Neural progenitor cell (in vitro differentiated cells): ENCODE measurements at regions not wholly inside any gene's neighbourhood (a gene's known extent, or its start where the extent isn't known, plus 50 kb on each side); places are given as distances from the start of the nearest gene placed in this dataset. TPM values are rescaled to one million over a fixed set of nuclear protein-coding genes. Genes with fewer than 3 reads are reported as not detected.

ENCODE experiments used
- DNase-seq: peaks from one replicate; pipeline ENCODE4 v3.0.0-alpha.2; 2016; ENCODE audit warnings: low spot score
- H2AFZ ChIP-seq: fragments of 200-600 bp; sonication (generic); replicated peaks from 2 replicates; pipeline ENCODE4 v1.6.1; 2016; ENCODE audit warnings: antibody characterized with exemption
- H3F3A ChIP-seq: fragments of 200-600 bp; sonication (generic); 2 replicates; pipeline ENCODE4 v1.6.1; 2016; ENCODE audit warnings: antibody characterized with exemption, low read depth
- H3K27ac ChIP-seq: fragments of 200-600 bp; sonication (generic); 2 replicates; pipeline ENCODE4 v1.5.1; 2016; ENCODE audit warnings: mild to moderate bottlenecking
- H3K27me3 ChIP-seq: fragments of 200-600 bp; sonication (generic); 2 replicates; pipeline ENCODE4 v1.6.1; 2016; ENCODE audit warnings: mild to moderate bottlenecking, moderate library complexity
- H3K36me3 ChIP-seq: fragments of 200-600 bp; sonication (generic); 2 replicates; pipeline ENCODE4 v1.5.1; 2016
- H3K4me1 ChIP-seq: fragments of 200-600 bp; sonication (generic); 2 replicates; pipeline ENCODE4 v1.6.1; 2016; ENCODE audit warnings: mixed run types
- H3K4me2 ChIP-seq: fragments of 200-600 bp; sonication (generic); 2 replicates; pipeline ENCODE4 v1.6.1; 2016
- H3K4me3 ChIP-seq: fragments of 200-600 bp; sonication (generic); 2 replicates; pipeline ENCODE4 v1.5.1; 2016
- H3K79me2 ChIP-seq: fragments of 200-600 bp; sonication (generic); 2 replicates; pipeline ENCODE4 v1.6.1; 2016; ENCODE audit warnings: low read depth
- H3K9ac ChIP-seq: fragments of 200-600 bp; sonication (generic); 2 replicates; pipeline ENCODE4 v1.6.1; 2016
- H3K9me3 ChIP-seq: fragments of 200-600 bp; sonication (generic); 2 replicates; pipeline ENCODE4 v1.5.1; 2016; ENCODE audit warnings: low read depth
- H4K20me1 ChIP-seq: fragments of 200-600 bp; sonication (generic); 2 replicates; pipeline ENCODE4 v1.6.1; 2016; ENCODE audit warnings: low read depth
- H3K27ac Mint-ChIP-seq: 3 replicates; pipeline ENCODE4 v1.8.0; 2021; ENCODE audit warnings: mixed read lengths
- H3K27me3 Mint-ChIP-seq: 2 replicates; pipeline ENCODE4 v1.8.0; 2022; ENCODE audit warnings: low read depth, mild to moderate bottlenecking, inconsistent platforms, moderate library complexity, mixed read lengths; ENCODE audit not compliant: insufficient read depth
- H3K36me3 Mint-ChIP-seq: 3 replicates; pipeline ENCODE4 v1.8.0; 2021; ENCODE audit warnings: mixed read lengths
- H3K4me1 Mint-ChIP-seq: 3 replicates; pipeline ENCODE4 v1.8.0; 2021; ENCODE audit warnings: mixed read lengths
- H3K4me3 Mint-ChIP-seq: 3 replicates; pipeline ENCODE4 v1.8.0; 2021; ENCODE audit warnings: mild to moderate bottlenecking, moderate library complexity, mixed read lengths
- H3K9me3 Mint-ChIP-seq: 3 replicates; pipeline ENCODE4 v1.8.0; 2020; ENCODE audit warnings: mixed read lengths
- EZH2 ChIP-seq: fragments of 200-600 bp; sonication (generic); IDR thresholded peaks from 2 replicates; pipeline ENCODE4 v1.6.1; 2017; ENCODE audit warnings: antibody characterized with exemption, mild to moderate bottlenecking, moderate library complexity
- EZH2phosphoT487 ChIP-seq: fragments of 200-600 bp; sonication (generic); IDR thresholded peaks from 2 replicates; pipeline ENCODE4 v1.6.1; 2017; ENCODE audit warnings: antibody characterized with exemption
- small RNA-seq: library from RNA; depleted of rRNA; stranded (forward); fragments of <200 nt; gene quantifications from one replicate; pipeline ENCODE3, GENCODE V24; 2015

GRCh38 chr3:79820089-79820488 is 52.3 kb upstream of the ROBO1 start:
- Histone ChIP-seq H3K9ac (no peak overlapping the region), H3K4me2 (no peak overlapping the region), H3K27me3 (no peaks in the 10 kb centered on the region), H3K27ac (no peak overlapping the region), H2AFZ (no peak overlapping the region), H3F3A (no peaks in the 10 kb centered on the region), H3K79me2 (no peaks in the 10 kb centered on the region), H3K9me3 (no peaks in the 10 kb centered on the region), H3K36me3 (no peaks in the 10 kb centered on the region), H4K20me1 (no peaks in the 10 kb centered on the region), H3K4me1 (no peaks in the 10 kb centered on the region), H3K4me3 (no peak overlapping the region)
- peaks cover 15% of the 10 kb centered on the region for H3K9me3 Mint-ChIP-seq
- no peak for TF ChIP-seq EZH2phosphoT487
- no peak for TF ChIP-seq EZH2
- H3K27me3 Mint-ChIP-seq, result no peaks in the 10 kb centered on the region
- no peak overlapping the region for H3K27ac Mint-ChIP-seq
- DNase-seq, result no peak
- no peak overlapping the region for H3K4me3 Mint-ChIP-seq
- H3K4me1 Mint-ChIP-seq, result no peaks in the 10 kb centered on the region
- no peaks in the 10 kb centered on the region for H3K36me3 Mint-ChIP-seq

GRCh38 chr3:79818015-79818414 is 50.2 kb upstream of the ROBO1 start:
- no peaks in the 10 kb centered on the region for H3K4me1 ChIP-seq
- H3F3A ChIP-seq, result no peaks in the 10 kb centered on the region
- Mint-ChIP-seq H3K4me1 (no peaks in the 10 kb centered on the region), H3K4me3 (no peak overlapping the region), H3K27ac (no peak overlapping the region), H3K36me3 (no peaks in the 10 kb centered on the region), H3K27me3 (no peaks in the 10 kb centered on the region), H3K9me3 (peaks cover 21% of the 10 kb centered on the region)
- H3K9ac ChIP-seq, result no peak overlapping the region
- no peaks in the 10 kb centered on the region for H4K20me1 ChIP-seq
- no peak overlapping the region for H3K4me3 ChIP-seq
- H3K79me2 ChIP-seq, result no peaks in the 10 kb centered on the region
- DNase-seq, result no peak
- no peaks in the 10 kb centered on the region for H3K36me3 ChIP-seq
- H3K4me2 ChIP-seq, result no peak overlapping the region
- H3K9me3 ChIP-seq, result no peaks in the 10 kb centered on the region
- no peaks in the 10 kb centered on the region for H3K27me3 ChIP-seq
- no peak overlapping the region for H3K27ac ChIP-seq
- no peak for TF ChIP-seq EZH2
- no peak overlapping the region for H2AFZ ChIP-seq

Small RNA genes in the stretch of these regions (small RNA-seq; reads per million reads assigned to genes)
- not detected for gene AC108740.1
